ENCODE measurements at regions not wholly inside any gene's neighbourhood (a gene's known extent, or its start where the extent isn't known, plus 50 kb on each side); places are given as distances from the start of the nearest gene placed in this dataset.

- no peak for TF ChIP-seq ETV6 (IDR thresholded peaks at IDR 0.05; ENCODE audit: borderline replicate concordance in 1 of 2, low read depth in 2 of 2, low read length in 1 of 2)
- no peak for TF ChIP-seq ETV6 (CRISPR knock-in tag; IDR thresholded peaks at IDR 0.05; ENCODE audit: borderline replicate concordance)
- no peak for TF ChIP-seq ZBTB43 (CRISPR knock-in tag; IDR thresholded peaks at IDR 0.05)
- TF ChIP-seq CXXC5 (CRISPR knock-in tag; IDR thresholded peaks at IDR 0.05) = no peak
- TF ChIP-seq ZNF778 (CRISPR knock-in tag; IDR thresholded peaks at IDR 0.05) = no peak
- TF ChIP-seq CEBPB (tag; IDR thresholded peaks at IDR 0.05) = no peak
- no peak for TF ChIP-seq ZFP1 (CRISPR knock-in tag; IDR thresholded peaks at IDR 0.05)
- no peak for TF ChIP-seq KAT7 (CRISPR knock-in tag; IDR thresholded peaks at IDR 0.05; ENCODE audit: borderline replicate concordance)
- TF ChIP-seq HMG20A (CRISPR knock-in tag; conservative IDR thresholded peaks at IDR 0.05) = no peak
Measured at GRCh38 chr10:4533621-4534020, 292.4 kb upstream of the AKR1E2 start (continued).

GRCh38 chr10:4532976-4533375 is 293.0 kb upstream of the AKR1E2 start:
- no peaks in the 10 kb centered on the region for H3K36me3 ChIP-seq (ENCODE audit: control insufficient read depth, insufficient read depth, low read length)
- no TSS peak for BruUV-seq (replicated peaks)
- peaks cover 0 to 8% of the 10 kb centered on the region in 2 experiments; a peak in 3 of 5 replicates for H3K27me3 ChIP-seq (ENCODE audit: control insufficient read depth in 2 of 2, insufficient read depth in 2 of 2, low read length in 2 of 2)
- no peak overlapping the region for H3K4me2 ChIP-seq (ENCODE audit: insufficient read depth, low read length)
- H3K79me2 ChIP-seq (ENCODE audit: control insufficient read depth, insufficient read depth, low read length) = no peaks in the 10 kb centered on the region
- in situ Hi-C loops (cut with MboI) (no loop called here), intact Hi-C loops (cut with micrococcal nuclease) (no loop called here)
- no peak overlapping the region for H3K27ac ChIP-seq (ENCODE audit: extremely low read depth, low read depth, low read length)
- ChIA-PET CTCF (ENCODE audit: low intra/inter-chr PET ratio) (no interaction called here), POLR2A (no interaction called here)
- H2AFZ ChIP-seq (ENCODE audit: low read depth, low read length) = no peak overlapping the region
- no peaks in the 10 kb centered on the region for H3K4me1 ChIP-seq (replicated peaks in 1 of 2; ENCODE audit: control insufficient read depth in 2 of 2, insufficient read depth in 2 of 2, low read length in 2 of 2)
- DNase-seq (ENCODE audit: extremely low read depth in 1 of 4, low spot score in 3 of 4) (no peak), ATAC-seq (no peak), FAIRE-seq (no peak)
- no peak overlapping the region for H3K9ac ChIP-seq (ENCODE audit: insufficient read depth in 1 of 2, low read depth in 2 of 2, low read length in 2 of 2)
- no peak overlapping the region for H3K4me3 ChIP-seq
- H3K9me3 ChIP-seq (replicated peaks; ENCODE audit: control insufficient read depth, insufficient read depth, low read depth, low read length) = no peaks in the 10 kb centered on the region; the same call in 1 of the 2 replicates
- H4K20me1 ChIP-seq (replicated peaks; ENCODE audit: control insufficient read depth, insufficient read depth, low read length) = no peaks in the 10 kb centered on the region
- no peaks in the 10 kb centered on the region for H3K9me1 ChIP-seq (ENCODE audit: control insufficient read depth, insufficient read depth, low read length)
- 0% methylated on average over 1 of the region's 1 CpG for WGBS (ENCODE audit: insufficient coverage, low coverage, missing lambda C conversion rate)
- no peak for TF ChIP-seq E4F1 (CRISPR knock-in tag; IDR thresholded peaks at IDR 0.05; ENCODE audit: borderline replicate concordance)
- no peak for TF ChIP-seq ZKSCAN1 (IDR thresholded peaks at IDR 0.05; ENCODE audit: low read depth, low read length)
- TF ChIP-seq BDP1 (IDR thresholded peaks at IDR 0.05; ENCODE audit: insufficient read depth, insufficient read length) = no peak
- no peak for TF ChIP-seq ELK1 (CRISPR knock-in tag; IDR thresholded peaks at IDR 0.05)
- no peak for TF ChIP-seq SETDB1 (IDR thresholded peaks at IDR 0.05; ENCODE audit: low read length)
- TF ChIP-seq TAL1 (IDR thresholded peaks at IDR 0.05) = no peak
- TF ChIP-seq ZFP30 (CRISPR knock-in tag; IDR thresholded peaks at IDR 0.05; ENCODE audit: borderline replicate concordance) = no peak
- no peak for TF ChIP-seq NFXL1 (CRISPR knock-in tag; IDR thresholded peaks at IDR 0.05)
- no peak for TF ChIP-seq GTF2A2 (tag; IDR thresholded peaks at IDR 0.05)

Measured in K562 (cell line).